SK-N-SH (cell line): ENCODE measurements at regions not wholly inside any gene's neighbourhood (a gene's known extent, or its start where the extent isn't known, plus 50 kb on each side); places are given as distances from the start of the nearest gene placed in this dataset.

Source experiments
- CTCF ChIA-PET: fragments of 300-600, 350-600 bp; formaldehyde crosslinking; extraction: SDS; loops from one replicate; lab custom pipeline; 2021; lab: Yijun Ruan, JAX
- POLR2A ChIA-PET: fragments of 350-600 bp; sonication (Branson Sonifier 250); formaldehyde crosslinking; extraction: SDS; loops from one replicate; lab custom pipeline; 2020; ENCODE audit warnings: antibody characterized with exemption, inconsistent platforms; lab: Yijun Ruan, JAX
- DNase-seq: peaks from one replicate; pipeline ENCODE4 v3.0.0; 2012
- H2AFZ ChIP-seq: fragments of 200-600 bp; sonication (generic); 2 replicates; pipeline ENCODE4 v1.8.1; 2016; ENCODE audit warnings: antibody characterized with exemption, mild to moderate bottlenecking, low read depth
- H3F3A ChIP-seq: fragments of 200-600 bp; sonication (generic); replicated peaks from 2 replicates; pipeline ENCODE3; 2016; ENCODE audit warnings: antibody characterized with exemption, mild to moderate bottlenecking; ENCODE audit not compliant: insufficient read depth
- H3K27ac ChIP-seq, 2 experiments: fragments of 200-500 bp in 1 of 2; fragments of 200-600 bp in 1 of 2; sonication (Bioruptor generic) in 1 of 2; sonication (generic), shearing (Covaris generic) in 1 of 2; 2 replicates each; pipeline versions ENCODE4 v1.5.1 to v1.6.1; 2014 to 2016; ENCODE audit warnings: low read depth in 2 of 2, inconsistent platforms in 1 of 2, low read length in 1 of 2, mild to moderate bottlenecking in 1 of 2, mixed read lengths in 1 of 2
- H3K27me3 ChIP-seq: fragments of 200-600 bp; sonication (generic), shearing (Covaris generic); 2 replicates; pipeline ENCODE4 v1.6.1; 2016; ENCODE audit warnings: mixed run types; ENCODE audit not compliant: insufficient read depth
- H3K36me3 ChIP-seq, 2 experiments: fragments of 200-500 bp in 1 of 2; fragments of 200-600 bp in 1 of 2; sonication (Bioruptor generic) in 1 of 2; sonication (generic) in 1 of 2; replicated peaks in 1 of 2; 2 replicates each; pipeline versions ENCODE3 to v1.5.1; 2014 to 2016; ENCODE audit warnings: low read length in 1 of 2, mild to moderate bottlenecking in 1 of 2; ENCODE audit not compliant: insufficient read depth in 2 of 2, control insufficient read depth in 1 of 2
- H3K4me1 ChIP-seq, 2 experiments: fragments of 200-500 bp in 1 of 2; fragments of 200-600 bp in 1 of 2; sonication (Bioruptor generic) in 1 of 2; sonication (generic), shearing (Covaris generic) in 1 of 2; 2 replicates each; pipeline versions ENCODE4 v1.5.1 to v1.6.1; 2014 to 2016; ENCODE audit warnings: low read depth in 1 of 2, low read length in 1 of 2, mixed run types in 1 of 2; ENCODE audit not compliant: insufficient read depth in 2 of 2, control insufficient read depth in 1 of 2
- H3K4me2 ChIP-seq: fragments of 200-600 bp; sonication (generic), shearing (Covaris generic); 2 replicates; pipeline ENCODE4 v1.6.1; 2017; ENCODE audit warnings: mixed run types
- H3K4me3 ChIP-seq, 2 experiments: fragments of 200-500 bp in 1 of 2; fragments of 200-600 bp in 1 of 2; sonication (Bioruptor generic) in 1 of 2; sonication (generic), shearing (Covaris generic) in 1 of 2; 2 replicates each; pipeline versions ENCODE4 v1.5.1 to v1.8.1; 2014 to 2016; ENCODE audit warnings: low read depth in 2 of 2, inconsistent platforms in 1 of 2, low read length in 1 of 2, mild to moderate bottlenecking in 1 of 2, mixed read lengths in 1 of 2, moderate library complexity in 1 of 2
- H3K79me2 ChIP-seq: fragments of 200-600 bp; sonication (generic); 2 replicates; pipeline ENCODE4 v1.8.1; 2017; ENCODE audit warnings: mild to moderate bottlenecking; ENCODE audit not compliant: insufficient read depth
- H3K9ac ChIP-seq: fragments of 200-600 bp; sonication (generic); 2 replicates; pipeline ENCODE4 v1.6.1; 2017; ENCODE audit warnings: mixed run types
- H3K9me2 ChIP-seq: fragments of 200-600 bp; sonication (generic); 2 replicates; pipeline ENCODE4 v1.6.1; 2017; ENCODE audit warnings: mixed run types
- H3K9me3 ChIP-seq: fragments of 200-600 bp; sonication (generic); 2 replicates; pipeline ENCODE4 v1.6.1; 2017; ENCODE audit warnings: mixed run types, mild to moderate bottlenecking, moderate library complexity
- H4K20me1 ChIP-seq: fragments of 200-600 bp; sonication (generic); 2 replicates; pipeline ENCODE4 v1.6.1; 2017; ENCODE audit warnings: mild to moderate bottlenecking, mixed run types; ENCODE audit not compliant: insufficient read depth
- CTCF ChIP-seq: fragments of 200-600 bp; sonication (generic); IDR thresholded peaks from 2 replicates; pipeline ENCODE4 v1.6.1; 2017; ENCODE audit warnings: antibody characterized with exemption, mild to moderate bottlenecking, moderate library complexity
- ELF1 ChIP-seq: IDR thresholded peaks from 2 replicates; pipeline ENCODE4 v1.4.0; 2012
- EP300 ChIP-seq, 2 experiments: IDR thresholded peaks; 2 replicates each; pipeline versions ENCODE4 v1.4.0 to v1.6.1; 2012; ENCODE audit warnings: borderline replicate concordance in 1 of 2, low read depth in 1 of 2, low read length in 1 of 2
- EZH2phosphoT487 ChIP-seq: fragments of 200-600 bp; sonication (generic); IDR thresholded peaks from 2 replicates; pipeline ENCODE4 v1.6.1; 2017; ENCODE audit warnings: low read depth, mixed run types, mild to moderate bottlenecking, antibody characterized with exemption, moderate library complexity, borderline replicate concordance
- FOSL2 ChIP-seq: IDR thresholded peaks from 2 replicates; pipeline ENCODE4 v1.4.0; 2012; ENCODE audit warnings: low read depth, mild to moderate bottlenecking, moderate library complexity, borderline replicate concordance
- FOXJ3 ChIP-seq: sonication (generic); formaldehyde crosslinking; IDR thresholded peaks from 2 replicates; pipeline ENCODE4 v1.5.1; 2020; ENCODE audit warnings: mild to moderate bottlenecking, missing genetic modification reagents
- GABPA ChIP-seq: IDR thresholded peaks from 2 replicates; pipeline ENCODE4 v1.4.0; 2012; ENCODE audit warnings: low read depth, mild to moderate bottlenecking
- GATA2 ChIP-seq: sonication (generic); formaldehyde crosslinking; IDR thresholded peaks from 2 replicates; pipeline ENCODE4 v1.5.0; 2020; ENCODE audit warnings: mild to moderate bottlenecking, missing genetic modification reagents
- MXI1 ChIP-seq: IDR thresholded peaks from 2 replicates; pipeline ENCODE4 v1.6.1; 2012; ENCODE audit warnings: mild to moderate bottlenecking, low read depth, low read length, improper control_type of control experiment
- NFIC ChIP-seq: IDR thresholded peaks from 2 replicates; pipeline ENCODE4 v1.4.0; 2012; ENCODE audit warnings: borderline replicate concordance
- NRF1 ChIP-seq: IDR thresholded peaks from 2 replicates; pipeline ENCODE4 v1.6.1; 2012; ENCODE audit warnings: low read depth, mild to moderate bottlenecking, low read length
- PBX3 ChIP-seq: IDR thresholded peaks from 2 replicates; pipeline ENCODE4; 2012
- RAD21 ChIP-seq: IDR thresholded peaks from 2 replicates; pipeline ENCODE4 v1.6.1; 2012; ENCODE audit warnings: mild to moderate bottlenecking, low read length
- RFX5 ChIP-seq: IDR thresholded peaks from 2 replicates; pipeline ENCODE4 v1.6.1; 2012; ENCODE audit warnings: mild to moderate bottlenecking, improper control_type of control experiment, low read length
- RXRA ChIP-seq: IDR thresholded peaks from 2 replicates; pipeline ENCODE4 v1.4.0; 2012; ENCODE audit warnings: low read depth, mild to moderate bottlenecking, borderline replicate concordance
- SMC3 ChIP-seq: IDR thresholded peaks from 2 replicates; pipeline ENCODE4 v1.6.1; 2012; ENCODE audit warnings: low read depth, low read length, improper control_type of control experiment
- TAF1 ChIP-seq: IDR thresholded peaks from 2 replicates; pipeline ENCODE4 v1.6.1; 2012; ENCODE audit warnings: low read depth, mild to moderate bottlenecking, low read length, moderate library complexity, borderline replicate concordance
- TEAD4 ChIP-seq: IDR thresholded peaks from 2 replicates; pipeline ENCODE4 v1.4.0; 2012; ENCODE audit warnings: mild to moderate bottlenecking, borderline replicate concordance; ENCODE audit not compliant: insufficient read depth
- USF1 ChIP-seq: IDR thresholded peaks from 2 replicates; pipeline ENCODE4 v1.4.0; 2012; ENCODE audit warnings: low read depth, borderline replicate concordance
- ZBTB33 ChIP-seq: IDR thresholded peaks from 2 replicates; pipeline ENCODE4 v1.4.0; 2012; ENCODE audit warnings: low read depth, borderline replicate concordance
- WGBS: methylation state at CpG from one replicate; pipeline ENCODE4 v1.1.6; 2017; ENCODE audit warnings: low lambda C conversion rate; 5-methylcytosine and 5-hydroxymethylcytosine counted together
- TF ChIP-seq, protein P1 (sequence below): IDR thresholded peaks from 2 replicates; pipeline ENCODE4 v1.4.0; 2012; ENCODE audit warnings: low read depth
- TF ChIP-seq, protein P2 (sequence below): fragments of 150-350 bp; IDR thresholded peaks from 2 replicates; pipeline ENCODE4 v1.6.1; 2016; ENCODE audit warnings: mild to moderate bottlenecking, low read depth, low read length

GRCh38 chrX:22351076-22351475 lies 78.4 kb downstream of the CBLL2 start:
- Histone ChIP-seq H3K9me2 (no peaks in the 10 kb centered on the region), H4K20me1 (no peaks in the 10 kb centered on the region), H3K4me3 (no peak overlapping the region), H3K36me3 (no peaks in the 10 kb centered on the region), H3K4me1 (no peaks in the 10 kb centered on the region), H2AFZ (no peak overlapping the region), H3K4me2 (no peak overlapping the region), H3K9me3 (no peaks in the 10 kb centered on the region), H3K9ac (no peak overlapping the region), H3F3A (no peaks in the 10 kb centered on the region), H3K27ac (no peak overlapping the region), H3K27me3 (no peaks in the 10 kb centered on the region), H3K79me2 (no peaks in the 10 kb centered on the region)
- no peak for DNase-seq
- POLR2A ChIA-PET: no interaction called here
- WGBS: 57% methylated on average over 3 of the region's 3 CpGs
- CTCF ChIA-PET: no interaction called here
- TF ChIP-seq ZBTB33 (no peak), FOSL2 (no peak), GATA2 (CRISPR knock-in tag) (no peak), RFX5 (no peak), TEAD4 (no peak), TAF1 (no peak), USF1 (no peak), RAD21 (no peak), PBX3 (no peak), EZH2phosphoT487 (no peak)
- TF ChIP-seq, protein P1, sequence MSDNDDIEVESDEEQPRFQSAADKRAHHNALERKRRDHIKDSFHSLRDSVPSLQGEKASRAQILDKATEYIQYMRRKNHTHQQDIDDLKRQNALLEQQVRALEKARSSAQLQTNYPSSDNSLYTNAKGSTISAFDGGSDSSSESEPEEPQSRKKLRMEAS: no peak
- TF ChIP-seq, all 33 proteins: peak for 0

DNA sequence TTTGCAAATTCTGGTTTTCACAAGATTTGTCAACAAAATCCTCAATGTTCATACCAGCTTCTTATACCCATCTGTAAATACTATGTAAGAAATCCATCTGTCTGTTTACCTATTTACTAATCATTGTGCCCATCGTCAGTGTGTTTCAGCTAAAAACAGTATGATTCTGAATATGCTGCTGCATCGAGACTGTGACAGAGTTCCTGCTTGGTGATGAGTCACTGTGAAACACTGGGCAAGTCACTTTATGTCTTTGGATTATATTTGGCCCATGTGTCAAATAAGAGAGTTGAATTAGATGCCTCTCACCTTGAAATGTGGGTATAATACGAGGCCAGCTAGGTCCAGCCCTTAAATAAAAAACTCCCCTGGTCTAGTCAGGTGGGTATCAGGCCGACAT lies 79.3 kb downstream of the CBLL2 start:
- no peak for DNase-seq
- H3K4me3 ChIP-seq: no peak overlapping the region
- no peaks in the 10 kb centered on the region for H3K79me2 ChIP-seq
- WGBS: 25% methylated on average over 4 of the region's 4 CpGs
- no peaks in the 10 kb centered on the region for H4K20me1 ChIP-seq
- no peaks in the 10 kb centered on the region for H3K36me3 ChIP-seq
- no peaks in the 10 kb centered on the region for H3F3A ChIP-seq
- no peaks in the 10 kb centered on the region for H3K4me1 ChIP-seq
- H3K4me2 ChIP-seq: no peak overlapping the region
- POLR2A ChIA-PET: no interaction called here
- no peaks in the 10 kb centered on the region for H3K27me3 ChIP-seq
- no peak overlapping the region for H3K27ac ChIP-seq
- no peaks in the 10 kb centered on the region for H3K9me2 ChIP-seq
- no peak overlapping the region for H3K9ac ChIP-seq
- CTCF ChIA-PET: no interaction called here
- no peaks in the 10 kb centered on the region for H3K9me3 ChIP-seq
- H2AFZ ChIP-seq: no peak overlapping the region
- TF ChIP-seq MXI1 (no peak), CTCF (no peak), ELF1 (no peak), NFIC (no peak), GATA2 (CRISPR knock-in tag) (no peak), EP300 (IDR thresholded peaks at IDR 0.05; ENCODE audit: borderline replicate concordance in 1 of 2, low read depth in 1 of 2, low read length in 1 of 2) (no peak), RAD21 (no peak), GABPA (no peak), NRF1 (no peak), RXRA (no peak), SMC3 (no peak), FOXJ3 (CRISPR knock-in tag) (no peak), PBX3 (no peak)
- TF ChIP-seq, protein P2, sequence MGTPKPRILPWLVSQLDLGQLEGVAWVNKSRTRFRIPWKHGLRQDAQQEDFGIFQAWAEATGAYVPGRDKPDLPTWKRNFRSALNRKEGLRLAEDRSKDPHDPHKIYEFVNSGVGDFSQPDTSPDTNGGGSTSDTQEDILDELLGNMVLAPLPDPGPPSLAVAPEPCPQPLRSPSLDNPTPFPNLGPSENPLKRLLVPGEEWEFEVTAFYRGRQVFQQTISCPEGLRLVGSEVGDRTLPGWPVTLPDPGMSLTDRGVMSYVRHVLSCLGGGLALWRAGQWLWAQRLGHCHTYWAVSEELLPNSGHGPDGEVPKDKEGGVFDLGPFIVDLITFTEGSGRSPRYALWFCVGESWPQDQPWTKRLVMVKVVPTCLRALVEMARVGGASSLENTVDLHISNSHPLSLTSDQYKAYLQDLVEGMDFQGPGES: no peak
